Mammary epithelial cell (primary cell): ENCODE measurements at regions not wholly inside any gene's neighbourhood (a gene's known extent, or its start where the extent isn't known, plus 50 kb on each side); places are given as distances from the start of the nearest gene placed in this dataset.

ENCODE experiments used
- EZH2 ChIP-seq: IDR thresholded peaks from 2 replicates; pipeline ENCODE4 v1.6.1; 2012; ENCODE audit warnings: low read length, inconsistent platforms, borderline replicate concordance
- TF ChIP-seq, protein P1 (sequence below), 2 donors: IDR thresholded peaks in 1 of 2; conservative IDR thresholded peaks in 1 of 2; 2 replicates each; pipeline ENCODE4 v1.5.1; 2011 to 2012; ENCODE audit warnings: inconsistent platforms in 2 of 2, low read length in 2 of 2, mild to moderate bottlenecking in 2 of 2, control low read depth in 1 of 2, low read depth in 1 of 2; ENCODE audit not compliant: insufficient read depth in 1 of 2; ENCODE audit errors: extremely low read depth in 1 of 2

GRCh38 chr4:56220261-56220660 lies 167.0 kb downstream of the AASDH start:
- TF ChIP-seq, protein P1, sequence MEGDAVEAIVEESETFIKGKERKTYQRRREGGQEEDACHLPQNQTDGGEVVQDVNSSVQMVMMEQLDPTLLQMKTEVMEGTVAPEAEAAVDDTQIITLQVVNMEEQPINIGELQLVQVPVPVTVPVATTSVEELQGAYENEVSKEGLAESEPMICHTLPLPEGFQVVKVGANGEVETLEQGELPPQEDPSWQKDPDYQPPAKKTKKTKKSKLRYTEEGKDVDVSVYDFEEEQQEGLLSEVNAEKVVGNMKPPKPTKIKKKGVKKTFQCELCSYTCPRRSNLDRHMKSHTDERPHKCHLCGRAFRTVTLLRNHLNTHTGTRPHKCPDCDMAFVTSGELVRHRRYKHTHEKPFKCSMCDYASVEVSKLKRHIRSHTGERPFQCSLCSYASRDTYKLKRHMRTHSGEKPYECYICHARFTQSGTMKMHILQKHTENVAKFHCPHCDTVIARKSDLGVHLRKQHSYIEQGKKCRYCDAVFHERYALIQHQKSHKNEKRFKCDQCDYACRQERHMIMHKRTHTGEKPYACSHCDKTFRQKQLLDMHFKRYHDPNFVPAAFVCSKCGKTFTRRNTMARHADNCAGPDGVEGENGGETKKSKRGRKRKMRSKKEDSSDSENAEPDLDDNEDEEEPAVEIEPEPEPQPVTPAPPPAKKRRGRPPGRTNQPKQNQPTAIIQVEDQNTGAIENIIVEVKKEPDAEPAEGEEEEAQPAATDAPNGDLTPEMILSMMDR (conservative IDR thresholded peaks at IDR 0.05 in 1 of 2, IDR thresholded peaks at IDR 0.05 in 1 of 2; ENCODE audit: extremely low read depth in 1 of 2, insufficient read depth in 1 of 2, low read depth in 1 of 2, low read length in 2 of 2) = no peak
- no peak for TF ChIP-seq EZH2
